NCI-H1048 (cell line): ENCODE measurements at regions not wholly inside any gene's neighbourhood (a gene's known extent, or its start where the extent isn't known, plus 50 kb on each side); places are given as distances from the start of the nearest gene placed in this dataset.

Experiments
- DNase-seq: peaks from one replicate; lab custom pipeline; 2025; lab: John Stamatoyannopoulos, UW

DNA sequence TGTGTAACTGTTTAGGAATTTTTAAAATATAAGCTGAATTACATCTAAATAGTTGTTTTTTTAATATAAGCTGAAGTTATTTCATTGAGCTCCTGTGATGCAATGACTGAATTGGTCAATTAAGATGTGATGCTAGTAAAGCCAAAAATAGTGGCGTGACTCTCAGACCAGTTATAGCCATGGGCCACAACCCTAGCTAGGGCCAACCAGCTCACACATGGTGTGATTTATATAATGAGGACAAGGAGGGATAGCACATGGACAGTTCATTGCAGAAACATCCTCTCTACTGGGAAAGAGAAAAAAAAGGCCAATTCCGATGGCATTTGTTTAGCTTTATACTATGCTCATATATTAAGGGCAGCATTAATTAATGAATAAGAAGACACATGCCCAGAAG is 119.3 kb upstream of the PROX1 start:
- DNase-seq: no peak

GRCh38 chr1:213871179-213871578 is 116.6 kb upstream of the PROX1 start:
- no peak for DNase-seq

DNA sequence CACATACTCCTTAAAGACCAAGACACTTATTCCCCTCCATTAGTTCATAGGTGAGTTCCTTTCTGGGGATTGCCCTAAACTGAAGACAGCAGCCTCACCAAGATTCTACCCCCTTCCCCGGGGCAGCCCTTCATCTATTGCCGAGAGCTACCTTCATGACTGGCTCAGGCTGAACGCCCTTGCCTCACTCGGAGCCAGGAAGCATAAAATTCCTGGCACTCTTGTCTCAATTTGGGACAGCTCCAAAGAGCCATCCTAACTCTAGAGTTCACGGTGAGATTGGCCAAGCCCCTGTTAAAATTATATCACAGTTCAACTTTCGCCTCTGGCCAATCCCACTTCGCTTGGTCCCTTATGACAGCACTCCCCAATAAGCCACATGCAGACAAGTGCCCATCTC is 113.0 kb upstream of the PROX1 start:
- no peak for DNase-seq

GRCh38 chr1:213876531-213876930 is 111.2 kb upstream of the PROX1 start:
- DNase-seq: no peak

GRCh38 chr1:213883618-213884017 is 104.2 kb upstream of the PROX1 start:
- DNase-seq: no peak

GRCh38 chr1:213884402-213884801 is 103.4 kb upstream of the PROX1 start:
- DNase-seq: no peak

GRCh38 chr1:213884942-213885341 is 102.8 kb upstream of the PROX1 start:
- DNase-seq: no peak

- no peak for DNase-seq
Observed at GRCh38 chr1:213887842-213888241, 99.9 kb upstream of the PROX1 start.

GRCh38 chr1:213891989-213892902 is 95.5 kb upstream of the PROX1 start:
- DNase-seq: no peak

DNA sequence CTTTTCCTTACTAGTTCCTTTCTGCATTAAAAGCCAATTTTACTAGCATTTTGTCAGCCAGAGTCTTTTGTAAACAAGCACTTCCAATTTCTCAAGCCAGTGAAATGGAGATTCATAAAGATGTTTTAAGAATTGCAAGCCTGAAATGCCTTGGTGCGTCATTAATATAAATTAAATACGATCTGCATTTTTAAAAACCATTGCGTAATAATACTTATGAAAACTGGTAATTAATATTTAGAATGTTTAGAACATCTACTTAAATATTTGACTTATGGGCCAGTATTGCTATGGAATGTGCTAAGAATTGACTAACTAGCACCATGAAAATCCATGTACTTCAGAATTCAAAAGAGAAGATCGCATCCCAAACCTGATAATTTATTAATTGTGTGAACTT is 89.1 kb upstream of the PROX1 start:
- no peak for DNase-seq

DNA sequence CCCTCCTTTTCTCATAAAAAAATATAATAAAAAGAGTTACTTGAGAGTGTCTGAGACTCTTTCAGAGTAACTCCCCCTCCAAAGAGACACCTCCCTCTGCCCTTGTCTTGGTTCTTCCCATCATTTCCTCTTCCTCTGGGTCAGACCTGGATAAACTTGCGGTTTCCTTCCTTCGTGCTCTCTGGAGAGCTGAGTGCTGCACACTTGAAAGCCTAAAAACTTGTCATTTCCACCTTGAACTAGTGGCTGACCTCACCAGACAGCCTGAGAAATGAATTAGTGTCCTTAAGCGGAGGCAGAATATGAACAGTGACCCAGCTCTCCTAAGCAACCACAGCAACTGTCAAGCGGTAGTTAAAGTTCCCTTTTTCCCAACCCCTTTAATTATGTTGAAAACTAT is 88.4 kb upstream of the PROX1 start:
- no peak for DNase-seq

- DNase-seq: no peak
Observed at GRCh38 chr1:213905344-213905743, 82.4 kb upstream of the PROX1 start.

GRCh38 chr1:213908521-213908920 is 79.3 kb upstream of the PROX1 start:
- DNase-seq: no peak

GRCh38 chr1:213914392-213914791 is 73.4 kb upstream of the PROX1 start:
- no peak for DNase-seq

GRCh38 chr1:213921311-213921710 is 66.5 kb upstream of the PROX1 start:
- DNase-seq: no peak

DNA sequence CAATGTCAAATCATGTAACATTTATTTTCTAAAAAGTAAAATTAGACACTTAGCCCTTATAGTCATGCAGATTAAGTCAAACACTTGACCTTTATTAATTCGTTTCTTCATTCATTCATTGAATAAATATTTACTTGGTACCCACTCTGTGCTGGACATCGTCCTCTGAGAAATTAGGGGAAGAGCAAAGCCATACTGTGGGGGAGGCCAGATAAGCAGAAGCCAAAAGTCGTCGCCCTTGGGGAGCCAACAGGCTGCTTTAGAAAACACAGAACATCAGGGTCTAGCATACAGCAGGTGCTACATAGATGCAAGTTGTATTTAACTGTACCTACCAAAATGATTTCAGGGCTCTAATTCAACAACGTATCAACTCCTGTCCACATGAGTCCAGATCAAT is 66.1 kb upstream of the PROX1 start:
- no peak for DNase-seq

- no peak for DNase-seq
Observed at GRCh38 chr1:213925531-213926182, 62.1 kb upstream of the PROX1 start.

DNA sequence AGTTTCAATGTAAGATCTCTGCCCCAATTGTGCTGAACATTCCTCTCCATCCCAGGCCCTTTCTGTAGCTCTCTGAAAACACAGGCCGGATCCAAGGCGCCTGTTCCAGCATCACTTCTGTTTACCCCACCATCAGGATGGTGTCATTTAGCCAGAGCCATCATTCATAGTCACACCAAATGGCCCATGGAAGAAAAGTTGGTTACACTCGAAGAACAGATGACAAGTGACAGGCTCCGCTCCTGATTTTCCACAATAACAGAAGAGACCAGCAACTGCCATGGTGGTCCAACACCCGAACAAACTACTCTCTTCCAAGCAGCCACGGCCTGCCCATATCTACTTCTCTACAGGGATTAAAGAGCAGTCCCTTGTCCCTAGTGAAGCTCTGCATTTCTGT is 59.9 kb upstream of the PROX1 start:
- no peak for DNase-seq

- DNase-seq: no peak
Observed at GRCh38 chr1:213929398-213929797, 58.4 kb upstream of the PROX1 start.

- DNase-seq: no peak
Observed at GRCh38 chr1:213931836-213932235, 55.9 kb upstream of the PROX1 start.

- no peak for DNase-seq
Observed at GRCh38 chr1:213933336-213933735, 54.4 kb upstream of the PROX1 start.

- peak; percentile 88 for DNase-seq
Observed at GRCh38 chr1:213934649-213935048, 53.1 kb upstream of the PROX1 start.

- no peak for DNase-seq
Observed at GRCh38 chr1:213936571-213936970, 51.2 kb upstream of the PROX1 start.
